H1 (cell line): ENCODE measurements at regions not wholly inside any gene's neighbourhood (a gene's known extent, or its start where the extent isn't known, plus 50 kb on each side); places are given as distances from the start of the nearest gene placed in this dataset.

ENCODE experiments used
- CTCF ChIP-seq, 3 experiments: IDR thresholded peaks; 1 replicate in 2 of 3; 2 replicates in 1 of 3; pipeline versions ENCODE4 v1.5.1 to v1.6.1; 2011; ENCODE audit warnings: low read length in 3 of 3, mild to moderate bottlenecking in 3 of 3, inconsistent platforms in 2 of 3, low read depth in 1 of 3, moderate library complexity in 1 of 3; ENCODE audit not compliant: insufficient read depth in 1 of 3; ENCODE audit errors: control extremely low read depth in 1 of 3
- POLR2A ChIP-seq, 2 experiments: IDR thresholded peaks; 1 replicate in 1 of 2; 2 replicates in 1 of 2; pipeline ENCODE4 v1.6.1; 2011; ENCODE audit warnings: low read depth in 2 of 2, low read length in 2 of 2, mild to moderate bottlenecking in 2 of 2; ENCODE audit errors: control extremely low read depth in 1 of 2
- POLR2AphosphoS5 ChIP-seq: IDR thresholded peaks from 2 replicates; pipeline ENCODE4 v1.6.1; 2011; ENCODE audit warnings: low read depth, low read length
- SIN3A ChIP-seq, 2 experiments: IDR thresholded peaks in 1 of 2; conservative IDR thresholded peaks in 1 of 2; 2 replicates each; pipeline ENCODE4 v1.6.1; 2011 to 2012; ENCODE audit warnings: low read length in 2 of 2, improper control_type of control experiment in 1 of 2, low read depth in 1 of 2, mild to moderate bottlenecking in 1 of 2
- TF ChIP-seq, protein P1 (sequence below): IDR thresholded peaks from 2 replicates; pipeline ENCODE4 v1.6.1; 2012; ENCODE audit warnings: inconsistent platforms

DNA sequence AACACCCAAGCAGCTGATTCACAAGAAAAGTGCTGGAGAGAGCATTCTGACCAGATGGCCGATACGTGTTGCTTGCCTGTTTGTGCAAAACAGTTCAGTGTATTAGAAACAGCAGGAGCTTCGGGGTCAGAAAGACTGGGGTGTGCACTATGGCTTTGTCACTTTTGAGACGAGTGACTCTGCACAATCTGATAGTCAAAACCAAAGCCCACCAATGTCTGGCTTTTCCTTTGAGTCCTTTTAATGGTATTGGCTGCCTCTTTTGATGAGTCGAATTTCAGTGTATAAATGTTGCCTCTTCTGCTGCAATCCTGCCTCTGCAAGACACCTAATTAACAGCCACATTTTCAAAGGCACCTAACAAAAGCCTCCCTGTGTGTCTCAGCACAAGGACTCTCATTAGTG, 444.6 kb downstream of the AJAP1 start:
- TF ChIP-seq POLR2AphosphoS5 (no peak), CTCF (IDR thresholded peaks at IDR 0.05; ENCODE audit: control extremely low read depth in 1 of 3, insufficient read depth in 1 of 3, low read depth in 1 of 3, low read length in 3 of 3) (no peak), POLR2A (IDR thresholded peaks at IDR 0.05; ENCODE audit: control extremely low read depth in 1 of 2, low read depth in 2 of 2, low read length in 2 of 2) (no peak), SIN3A (conservative IDR thresholded peaks at IDR 0.05 in 1 of 2, IDR thresholded peaks at IDR 0.05 in 1 of 2; ENCODE audit: low read depth in 1 of 2, low read length in 2 of 2) (no peak)
- TF ChIP-seq, protein P1, sequence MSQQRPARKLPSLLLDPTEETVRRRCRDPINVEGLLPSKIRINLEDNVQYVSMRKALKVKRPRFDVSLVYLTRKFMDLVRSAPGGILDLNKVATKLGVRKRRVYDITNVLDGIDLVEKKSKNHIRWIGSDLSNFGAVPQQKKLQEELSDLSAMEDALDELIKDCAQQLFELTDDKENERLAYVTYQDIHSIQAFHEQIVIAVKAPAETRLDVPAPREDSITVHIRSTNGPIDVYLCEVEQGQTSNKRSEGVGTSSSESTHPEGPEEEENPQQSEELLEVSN = no peak
